Midbrain (tissue), 1 donor: ENCODE measurements at regions not wholly inside any gene's neighbourhood (a gene's known extent, or its start where the extent isn't known, plus 50 kb on each side); places are given as distances from the start of the nearest gene placed in this dataset.
"Not testable (repeated sequence)": the region's sequence is repeated elsewhere in the genome, so short reads cannot be mapped to it uniquely, and the experiment has no call there.

Source experiments
- DNase-seq: peaks from one replicate; lab custom pipeline; 2025; lab: John Stamatoyannopoulos, UW

GRCh38 chr16:76716251-76716650 lies 439.1 kb downstream of the CNTNAP4 start:
- not testable (repeated sequence) for DNase-seq

GRCh38 chr16:76724181-76724580 lies 447.0 kb downstream of the CNTNAP4 start:
- DNase-seq = no peak

GRCh38 chr16:76729525-76729924 lies 452.3 kb downstream of the CNTNAP4 start:
- DNase-seq = no peak

- no peak for DNase-seq
Observed at GRCh38 chr16:76732894-76733293, 455.7 kb downstream of the CNTNAP4 start.

GRCh38 chr16:76741623-76742022 lies 449.4 kb upstream of the MON1B start:
- DNase-seq = no peak

GRCh38 chr16:76748461-76749348 lies 442.3 kb upstream of the MON1B start:
- no peak for DNase-seq

GRCh38 chr16:76749780-76750375 lies 441.1 kb upstream of the MON1B start:
- DNase-seq = no peak

GRCh38 chr16:76755496-76755895 lies 435.5 kb upstream of the MON1B start:
- no peak for DNase-seq

- DNase-seq = no peak
Observed at GRCh38 chr16:76756423-76756822, 434.6 kb upstream of the MON1B start.

GRCh38 chr16:76756951-76757350 lies 434.0 kb upstream of the MON1B start:
- no peak for DNase-seq

GRCh38 chr16:76766538-76766937 lies 424.5 kb upstream of the MON1B start:
- no peak for DNase-seq

- DNase-seq = no peak
Observed at GRCh38 chr16:76768316-76768715, 422.7 kb upstream of the MON1B start.

GRCh38 chr16:76768948-76769347 lies 422.0 kb upstream of the MON1B start:
- DNase-seq = no peak

GRCh38 chr16:76771216-76771615 lies 419.8 kb upstream of the MON1B start:
- DNase-seq = no peak

GRCh38 chr16:76777721-76778465 lies 413.1 kb upstream of the MON1B start:
- no peak for DNase-seq

GRCh38 chr16:76780556-76780955 lies 410.4 kb upstream of the MON1B start:
- no peak for DNase-seq

GRCh38 chr16:76784530-76784929 lies 406.5 kb upstream of the MON1B start:
- no peak for DNase-seq

- no peak for DNase-seq
Observed at GRCh38 chr16:76787394-76787793, 403.6 kb upstream of the MON1B start.

- DNase-seq = no peak
Observed at GRCh38 chr16:76791151-76791550, 399.8 kb upstream of the MON1B start.

GRCh38 chr16:76796416-76796815 lies 394.6 kb upstream of the MON1B start:
- no peak for DNase-seq

- DNase-seq = no peak
Observed at GRCh38 chr16:76796978-76797377, 394.0 kb upstream of the MON1B start.

GRCh38 chr16:76797457-76797856 lies 393.5 kb upstream of the MON1B start:
- no peak for DNase-seq

GRCh38 chr16:76800196-76800595 lies 390.8 kb upstream of the MON1B start:
- DNase-seq = no peak
